ENCODE measurements at regions not wholly inside any gene's neighbourhood (a gene's known extent, or its start where the extent isn't known, plus 50 kb on each side); places are given as distances from the start of the nearest gene placed in this dataset.
"Not testable (repeated sequence)": the region's sequence is repeated elsewhere in the genome, so short reads cannot be mapped to it uniquely, and the experiment has no call there.

DNA sequence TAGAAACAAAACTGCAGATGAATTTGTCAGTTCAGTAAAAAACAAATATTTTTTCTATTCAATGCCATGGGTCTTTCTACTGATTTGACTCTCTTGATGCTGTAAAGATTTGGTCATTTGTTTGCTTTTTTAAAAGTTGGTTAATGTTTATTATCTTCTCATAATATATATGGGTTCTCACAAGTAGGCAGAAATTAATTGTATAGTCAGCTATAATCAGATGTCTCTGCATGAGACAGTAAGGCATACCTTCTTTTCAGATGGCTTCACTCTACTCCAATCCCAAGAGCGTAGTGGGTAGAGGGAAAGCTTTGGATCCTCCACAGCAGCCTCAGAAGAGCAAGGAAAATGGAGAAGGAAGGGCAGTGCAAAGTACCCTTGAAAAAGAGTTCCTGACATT lies 1202.9 kb upstream of the CELF4 start:
- no peak for DNase-seq

DNA sequence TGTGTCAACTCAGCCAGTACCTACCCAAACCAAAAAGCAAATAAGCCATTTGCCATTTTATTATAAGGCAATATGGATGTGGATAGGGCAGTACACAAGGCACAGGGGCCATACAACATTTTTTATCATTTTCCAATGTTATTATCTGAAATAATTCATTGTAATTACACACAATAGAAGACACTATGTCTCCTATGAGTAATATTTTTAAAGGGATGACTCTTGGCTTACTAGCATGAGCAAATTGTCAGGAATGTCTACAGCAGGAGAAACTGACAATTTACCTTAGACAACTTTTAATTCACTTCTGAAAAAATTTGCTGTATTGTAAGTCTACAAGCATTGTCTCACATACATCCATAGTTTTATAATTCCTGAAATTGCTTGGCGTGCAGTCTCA lies 1193.9 kb upstream of the CELF4 start:
- no peak for DNase-seq

DNA sequence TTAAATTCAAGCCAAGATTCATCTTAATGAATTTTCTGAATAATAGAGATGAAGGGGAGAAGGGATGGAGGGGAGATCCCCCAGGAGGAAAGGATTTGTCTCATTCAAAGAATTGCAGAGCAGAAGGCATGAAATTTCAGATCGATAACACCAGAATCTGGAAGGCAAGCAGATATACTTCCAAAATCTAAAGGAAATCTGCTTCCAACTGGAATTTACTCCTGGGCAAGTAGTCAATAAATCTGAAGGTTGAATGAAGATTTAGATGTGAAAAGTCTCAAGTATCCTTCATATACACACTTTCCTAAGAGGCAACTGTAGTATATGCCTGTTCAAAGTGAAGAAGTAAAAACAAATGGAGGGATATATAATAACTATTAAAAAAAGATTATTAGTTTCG lies 1190.8 kb upstream of the CELF4 start:
- DNase-seq: no peak

DNA sequence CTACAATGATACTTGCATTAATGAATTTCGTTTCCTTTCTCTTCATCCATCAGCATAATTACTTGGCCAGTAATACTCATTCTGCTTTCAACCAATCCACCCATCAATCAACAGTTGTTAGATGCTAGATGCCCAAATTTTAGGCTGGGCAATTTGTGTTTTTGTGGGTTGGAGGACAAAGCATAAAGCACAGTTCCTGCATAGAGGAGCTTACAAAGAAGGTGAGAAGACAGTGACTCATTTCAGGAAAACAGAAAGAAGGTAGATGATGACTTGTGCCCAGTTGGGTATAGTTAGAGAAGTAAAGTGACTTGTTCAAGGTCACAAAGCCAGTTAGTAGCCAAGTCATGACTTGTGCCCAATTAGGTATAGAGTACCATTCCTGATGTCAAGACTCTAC lies 1186.8 kb upstream of the CELF4 start:
- no peak for DNase-seq

DNA sequence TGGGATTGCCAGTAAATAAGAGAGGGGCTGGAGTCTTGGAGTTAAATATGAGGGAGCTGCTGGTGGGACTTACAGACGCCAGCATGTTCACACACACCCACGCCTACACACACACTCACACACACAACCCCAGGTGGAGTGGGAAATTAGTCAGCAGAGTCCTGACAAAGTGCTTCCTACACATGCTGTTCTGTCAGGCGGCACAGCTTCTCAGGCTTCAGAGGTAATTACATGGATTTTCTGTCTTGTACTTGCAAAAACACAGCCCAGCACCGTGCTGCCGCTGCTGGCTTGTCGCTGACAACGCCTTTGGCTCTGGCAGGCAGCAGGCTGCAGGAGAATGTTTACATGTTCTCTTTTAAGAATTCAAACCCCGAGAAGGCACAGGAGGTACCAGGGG lies 1186.3 kb upstream of the CELF4 start:
- DNase-seq: no peak

DNA sequence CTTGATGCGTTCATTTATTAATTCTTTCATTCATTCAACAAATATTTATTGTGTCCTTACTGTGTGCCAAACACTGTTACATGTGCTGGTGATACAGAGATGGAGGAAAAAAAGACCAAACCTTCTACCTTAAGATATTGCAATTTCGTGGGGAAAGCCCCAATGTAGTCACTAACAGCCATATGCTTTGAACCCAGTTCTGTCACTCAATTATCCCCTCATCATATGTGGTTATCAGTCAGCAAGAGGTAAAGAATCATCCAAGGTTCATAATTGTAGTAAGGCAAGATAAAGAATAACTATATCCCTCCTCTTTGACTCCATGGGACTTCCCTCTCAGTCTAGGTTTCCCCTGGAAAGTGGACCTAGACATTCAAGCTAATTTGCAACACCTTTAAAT lies 1185.6 kb upstream of the CELF4 start:
- no peak for DNase-seq

DNA sequence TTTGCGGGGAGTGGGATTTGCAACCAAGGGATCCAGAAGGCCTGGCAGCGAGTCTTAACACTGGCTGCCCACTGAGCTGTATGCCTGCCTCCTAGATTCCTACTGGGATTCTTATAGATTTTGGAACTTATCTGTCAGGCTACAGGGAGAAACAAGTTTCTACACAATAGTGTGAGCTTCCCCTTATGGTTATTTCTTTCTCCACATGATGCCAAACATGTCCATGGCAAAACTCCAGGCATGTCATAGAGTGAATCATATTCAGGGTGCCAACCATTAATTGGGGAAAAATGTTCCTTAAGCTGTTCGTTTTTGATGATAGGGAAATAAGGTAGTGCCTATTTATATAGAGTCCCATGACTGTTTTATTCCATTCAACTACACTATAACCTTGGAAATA lies 1185.2 kb upstream of the CELF4 start:
- no peak for DNase-seq

DNA sequence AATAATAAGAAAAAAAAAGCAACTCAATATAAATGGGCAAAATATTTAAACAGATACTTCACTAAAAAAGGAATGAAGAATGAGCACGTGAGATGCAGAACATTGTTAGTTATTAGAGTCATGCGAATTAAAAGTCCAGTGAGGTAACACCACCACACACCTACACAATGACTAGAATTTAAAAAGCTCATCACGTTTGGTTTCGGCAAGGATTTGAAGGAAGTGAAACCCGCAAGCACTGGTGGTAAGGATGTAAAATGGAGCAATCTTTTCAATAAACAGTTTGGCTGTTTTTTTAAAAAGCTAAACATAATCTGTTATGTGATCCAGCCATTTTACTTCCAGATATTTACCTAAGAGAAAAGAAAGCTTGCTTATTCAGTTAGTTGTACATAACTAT lies 1181.6 kb upstream of the CELF4 start:
- DNase-seq: no peak

DNA sequence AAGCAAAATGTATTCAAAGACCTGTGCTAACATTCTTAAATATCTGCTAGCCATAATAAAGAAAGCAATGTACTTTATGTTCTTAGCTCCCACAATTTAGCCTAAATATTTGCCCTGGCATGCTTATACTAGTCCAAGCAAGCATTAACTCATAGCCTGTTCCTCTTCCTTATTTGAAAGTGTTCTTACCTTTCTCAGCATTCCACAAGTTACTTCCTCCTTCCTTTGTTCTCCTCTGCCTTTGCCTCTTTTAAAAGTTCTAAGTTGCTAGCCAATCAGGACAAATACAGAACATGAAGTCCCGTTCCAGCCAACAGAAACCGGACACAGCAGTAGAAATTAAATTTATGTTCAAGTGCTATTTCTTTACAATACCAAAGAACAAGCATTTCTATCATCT lies 1154.6 kb upstream of the CELF4 start:
- not testable (repeated sequence) for DNase-seq

DNA sequence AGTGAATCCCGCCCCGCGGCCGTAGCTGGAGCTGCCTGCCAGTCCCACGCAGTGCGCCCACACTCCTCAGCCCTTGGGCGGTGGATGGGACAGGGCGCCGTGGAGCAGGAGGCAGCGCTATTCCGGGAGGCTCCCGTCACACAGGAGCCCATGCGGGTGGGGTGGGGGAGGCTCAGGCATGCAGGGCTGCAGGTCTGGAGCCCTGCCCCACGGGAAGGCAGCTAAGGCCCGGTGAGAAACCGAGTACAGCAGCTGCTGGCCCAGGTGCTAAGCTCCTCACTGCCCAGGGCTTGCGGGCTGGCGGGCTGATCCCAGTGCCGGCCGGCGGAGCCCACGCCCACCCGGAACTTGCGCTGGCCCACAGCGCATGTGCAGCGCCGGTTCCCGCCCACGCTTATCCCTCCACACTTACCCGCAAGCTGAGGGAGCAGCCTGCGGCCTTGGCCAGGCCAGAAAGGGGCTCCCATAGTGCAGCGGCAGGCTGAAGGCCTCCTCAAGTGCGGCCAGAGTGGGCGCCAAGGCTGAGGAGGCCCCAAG lies 1152.8 kb upstream of the CELF4 start:
- DNase-seq: no peak

DNA sequence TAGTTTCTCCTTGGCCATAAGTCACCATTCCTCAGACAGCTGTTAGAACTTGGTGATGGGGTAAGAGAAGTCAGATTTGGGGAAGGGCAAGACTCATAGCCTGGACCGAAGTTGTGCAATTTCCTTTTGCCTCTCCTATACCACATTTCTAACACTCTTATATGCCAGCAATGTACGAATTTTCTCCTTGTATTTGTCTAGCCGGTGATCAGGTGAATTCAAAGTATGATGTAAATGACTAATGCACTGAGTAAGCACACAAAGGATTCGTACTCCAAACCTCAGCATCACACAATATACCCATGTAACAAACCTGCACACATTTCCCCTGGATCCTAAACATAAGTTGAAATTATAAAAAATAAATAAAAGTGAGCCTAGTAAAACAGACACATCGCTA lies 1143.5 kb upstream of the CELF4 start:
- DNase-seq: no peak

DNA sequence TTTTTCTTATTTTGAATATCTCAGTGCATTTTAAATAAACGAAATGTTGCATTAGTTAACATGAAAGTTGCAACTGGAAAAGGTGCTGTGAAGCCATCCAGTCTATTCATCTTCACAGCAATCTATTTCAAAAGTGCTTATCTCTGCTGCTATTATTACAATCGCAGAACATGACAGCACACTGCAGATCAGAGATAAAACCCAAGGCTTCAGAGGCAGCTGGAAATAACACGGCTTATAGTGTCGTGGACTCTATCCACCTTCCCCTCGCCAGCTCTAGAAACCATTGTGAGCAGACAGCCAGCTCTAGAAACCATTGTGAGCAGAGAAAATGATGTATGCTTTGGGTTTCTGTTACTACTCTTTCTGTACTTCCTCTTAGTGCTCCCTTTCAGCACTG lies 1140.8 kb upstream of the CELF4 start:
- no peak for DNase-seq

DNA sequence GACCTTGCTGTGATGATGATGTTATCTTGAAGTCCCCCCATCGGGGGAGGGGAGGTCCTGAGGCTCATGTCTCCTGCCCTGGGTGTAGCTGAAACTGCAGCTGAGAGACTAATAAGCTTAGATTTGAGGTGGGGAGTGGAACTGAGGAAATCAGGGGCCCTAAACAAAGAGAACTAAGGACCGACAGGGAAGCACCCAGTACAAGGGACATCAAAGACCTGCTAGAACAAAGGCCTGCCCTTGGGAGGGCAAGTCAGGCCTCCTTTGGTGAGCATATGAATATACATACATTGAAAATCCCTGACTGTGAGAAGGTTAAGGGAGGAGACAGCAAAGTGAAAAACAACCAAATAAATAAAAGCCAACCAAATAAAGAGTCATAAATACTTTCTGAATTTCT lies 1132.5 kb upstream of the CELF4 start:
- no peak for DNase-seq

DNA sequence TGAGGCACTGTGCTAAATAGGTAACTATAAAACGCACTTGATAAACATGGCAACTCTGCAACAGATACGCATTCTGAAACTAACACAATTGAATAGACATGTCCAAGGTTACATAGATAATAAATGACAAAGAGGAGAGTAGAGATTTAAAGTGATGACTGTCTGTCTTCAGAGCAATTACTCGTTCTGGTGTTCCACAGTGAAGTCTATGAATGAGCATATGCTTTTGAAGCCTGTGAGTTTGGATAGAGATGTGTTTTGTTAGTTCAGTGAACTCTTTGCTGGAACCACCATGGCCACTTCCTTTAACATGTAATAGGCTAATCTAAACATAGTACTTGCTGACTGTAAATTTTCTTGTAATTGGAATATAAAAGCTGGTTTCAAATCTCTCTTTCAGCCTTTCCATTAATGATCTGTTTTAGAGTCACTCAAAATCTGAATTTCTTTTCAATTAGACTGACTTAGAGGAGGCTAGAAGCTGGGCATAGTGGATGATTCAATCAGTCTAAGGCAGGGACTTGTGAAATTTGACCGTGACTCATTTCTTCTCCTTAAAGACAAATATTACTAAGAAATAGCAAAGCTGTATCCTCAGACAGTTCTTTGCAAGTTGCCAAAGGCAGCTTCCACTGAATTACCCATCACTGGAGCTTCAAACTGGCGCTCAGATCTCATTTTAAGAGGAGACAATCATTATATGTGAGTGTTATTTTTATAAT lies 1130.1 kb upstream of the CELF4 start:
- DNase-seq: no peak

DNA sequence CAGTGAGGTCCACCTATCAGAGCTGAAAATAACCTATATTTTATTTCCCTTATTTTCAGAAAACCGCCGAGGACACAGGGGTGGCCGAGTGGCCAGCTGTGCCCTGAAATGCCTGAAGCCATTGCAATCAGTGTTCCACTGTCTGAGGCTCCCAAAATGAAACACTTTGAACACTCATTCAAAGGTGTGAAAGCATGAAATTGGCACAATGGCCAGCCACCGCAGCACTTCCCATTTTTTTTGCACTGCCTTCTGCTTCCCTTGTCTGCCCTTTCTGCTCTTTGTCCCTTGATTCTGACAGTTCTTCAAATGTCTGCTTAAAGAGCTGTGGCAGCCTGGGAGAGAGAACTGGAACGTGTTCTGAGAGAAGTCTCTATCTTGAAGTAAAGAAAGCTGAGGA lies 1127.5 kb upstream of the CELF4 start:
- DNase-seq: no peak

DNA sequence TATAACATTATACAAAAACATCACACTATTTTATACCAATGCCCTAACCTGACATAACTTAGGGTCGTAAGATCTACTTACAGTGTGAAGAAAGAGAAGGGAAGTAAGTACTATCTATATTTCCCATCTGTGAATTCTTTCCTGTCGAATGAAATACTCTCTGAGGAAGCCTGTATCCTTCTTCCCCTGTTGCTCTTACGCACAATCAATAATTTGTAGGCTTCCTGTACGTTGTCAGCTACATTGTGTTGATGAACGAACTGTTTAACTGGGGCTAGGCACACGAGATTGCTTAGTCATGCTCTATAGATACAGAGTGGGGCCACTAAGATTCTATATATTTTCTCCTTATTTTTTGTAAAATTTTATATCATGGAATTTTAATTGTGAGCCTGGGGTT lies 1125.0 kb upstream of the CELF4 start:
- no peak for DNase-seq

DNA sequence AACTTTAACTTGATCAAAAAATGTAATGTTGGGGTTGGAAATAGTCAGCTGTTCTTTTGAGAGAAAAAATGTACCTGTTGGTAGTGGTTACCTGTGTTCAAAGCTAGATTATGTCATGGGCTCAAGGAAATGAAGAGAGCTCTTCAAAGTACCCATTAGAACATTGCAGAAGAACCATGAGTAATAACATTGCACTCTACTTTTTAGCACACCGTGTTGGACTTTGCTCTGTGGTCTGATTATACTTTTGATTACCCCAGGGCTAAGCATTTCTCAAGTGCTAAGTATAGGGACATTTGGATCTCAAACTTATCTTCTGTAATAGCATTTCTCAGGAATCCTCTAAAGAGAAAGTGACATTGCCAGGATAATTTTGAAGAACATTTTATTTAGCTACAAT lies 1122.8 kb upstream of the CELF4 start:
- DNase-seq: no peak

DNA sequence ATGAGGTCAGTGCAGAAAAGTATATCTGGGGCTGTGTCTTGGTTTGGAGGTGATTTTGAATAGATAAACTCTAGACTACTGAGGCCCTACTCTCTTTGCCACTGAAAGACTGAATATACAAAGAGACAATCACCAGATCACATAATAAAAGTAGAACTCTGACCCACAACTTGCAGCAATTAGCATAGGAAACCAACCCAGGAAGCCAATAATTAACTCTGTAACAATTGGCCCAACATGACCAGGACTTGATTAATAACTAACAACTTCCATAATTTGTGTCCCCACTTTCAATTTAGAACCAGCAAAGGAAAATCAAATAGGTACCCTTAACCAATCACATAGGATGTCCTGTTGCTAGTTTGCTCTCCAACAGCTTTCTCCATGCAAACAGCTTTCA lies 1104.9 kb upstream of the CELF4 start:
- DNase-seq: no peak

DNA sequence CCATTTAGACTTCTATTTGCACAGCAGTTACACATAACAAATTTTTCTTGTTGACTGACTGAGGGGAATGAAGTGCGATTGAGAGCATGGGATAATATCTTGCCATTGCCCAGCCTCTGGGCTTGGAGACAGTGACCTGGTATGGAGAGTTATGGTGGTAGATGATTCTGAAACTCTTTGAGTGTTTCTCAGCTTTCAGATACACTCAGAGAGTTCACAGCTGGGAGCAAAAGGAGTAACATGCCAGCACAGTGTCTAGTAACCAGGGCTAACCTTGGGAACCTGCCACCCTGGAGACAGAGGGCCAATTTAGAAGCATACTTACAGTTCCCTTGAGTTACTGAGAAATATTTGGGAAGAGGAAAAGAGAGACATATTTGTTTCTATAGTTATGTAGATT lies 1099.3 kb upstream of the CELF4 start:
- DNase-seq: no peak

DNA sequence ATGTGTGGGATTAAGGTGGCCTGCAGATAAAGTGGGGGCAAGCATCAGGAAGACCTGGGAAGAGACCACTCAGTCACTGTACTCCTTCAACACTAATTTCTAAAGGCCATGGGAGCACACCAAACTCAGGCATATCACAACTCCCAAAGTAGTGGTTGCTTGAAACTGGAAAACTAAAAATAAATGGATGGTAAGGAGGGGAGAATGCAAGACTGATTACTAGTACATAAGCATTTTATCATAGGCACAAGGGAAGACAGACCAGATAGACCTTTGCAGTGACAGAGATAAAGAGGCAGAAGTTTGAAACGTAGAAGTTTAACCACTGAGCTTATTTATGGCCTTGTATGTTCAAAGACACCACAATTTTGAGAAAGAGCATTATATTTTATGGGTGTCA lies 1098.1 kb upstream of the CELF4 start:
- no peak for DNase-seq

DNA sequence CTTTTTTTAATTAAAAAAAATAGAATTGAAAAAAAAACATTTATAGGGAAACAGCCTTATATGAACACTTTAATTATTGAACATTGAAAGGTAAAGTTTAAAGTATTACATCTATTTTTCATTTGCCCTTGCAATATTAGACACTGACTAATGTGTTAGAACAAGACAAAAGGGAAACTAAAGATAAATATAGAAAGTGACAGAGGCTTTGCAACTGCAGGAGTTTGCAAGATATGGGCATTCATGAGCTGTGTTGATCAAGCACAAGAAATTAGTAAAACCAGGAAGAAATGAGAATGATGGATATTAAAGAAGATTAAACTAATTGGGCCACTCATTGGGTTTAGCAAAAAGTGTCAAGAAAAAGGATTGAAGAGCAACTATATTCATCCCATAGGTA lies 1097.7 kb upstream of the CELF4 start:
- DNase-seq: no peak

DNA sequence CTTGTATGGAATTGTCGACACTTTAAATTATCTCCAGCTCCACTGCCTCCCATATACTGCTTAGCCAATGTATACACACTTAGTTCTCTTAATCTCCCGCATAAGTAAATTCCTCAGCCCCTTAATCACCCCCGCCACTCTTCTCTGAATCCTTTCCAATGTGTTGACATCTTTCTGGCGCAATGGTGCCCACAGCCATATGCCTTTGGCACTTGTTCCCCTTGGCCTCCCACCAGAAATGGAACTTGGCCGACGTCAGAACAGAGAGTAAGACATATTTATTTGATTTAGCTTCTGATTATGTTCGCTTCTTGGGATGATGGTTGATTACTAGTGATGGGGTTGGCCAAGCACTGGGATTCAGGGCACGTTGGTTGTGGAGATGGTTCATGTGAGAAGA lies 1089.3 kb upstream of the CELF4 start:
- no peak for DNase-seq

DNA sequence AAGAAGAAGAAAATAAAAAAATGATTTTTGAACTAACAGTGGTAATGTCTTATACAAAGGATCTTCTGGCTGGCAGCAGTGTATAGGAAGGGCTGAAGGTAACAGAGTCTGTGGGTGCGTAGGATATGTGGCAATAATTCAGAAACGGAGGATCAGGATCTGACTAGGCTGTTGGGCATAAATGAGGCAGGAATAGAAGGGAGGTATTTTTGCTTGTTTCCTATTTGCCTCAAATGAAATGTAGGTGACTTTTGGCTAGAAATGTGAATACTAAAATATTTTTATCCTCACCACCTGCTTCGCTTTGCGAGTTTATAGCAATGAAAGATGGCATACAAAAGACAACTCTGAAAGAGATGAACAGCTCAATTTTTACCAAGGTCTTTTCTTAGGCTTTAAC lies 1086.1 kb upstream of the CELF4 start:
- no peak for DNase-seq

DNA sequence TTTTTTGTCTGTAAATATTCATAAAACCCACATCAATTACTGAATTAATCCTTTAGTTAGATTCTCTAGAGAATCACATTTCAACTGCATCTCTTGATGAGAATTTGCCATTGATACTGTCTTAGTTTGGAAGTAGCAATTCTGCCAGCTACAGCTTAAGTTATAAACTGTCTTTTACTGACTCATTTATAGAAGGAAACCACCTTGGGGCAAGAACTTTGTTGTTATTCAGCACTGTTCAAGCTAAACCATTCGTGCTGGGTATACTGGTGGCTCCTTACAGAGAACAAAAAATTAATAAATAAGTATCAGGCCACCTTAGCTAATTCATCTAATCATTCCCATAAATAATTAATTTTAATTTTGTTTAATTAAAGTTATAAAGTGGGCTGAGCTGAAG lies 1082.6 kb upstream of the CELF4 start:
- no peak for DNase-seq

DNA sequence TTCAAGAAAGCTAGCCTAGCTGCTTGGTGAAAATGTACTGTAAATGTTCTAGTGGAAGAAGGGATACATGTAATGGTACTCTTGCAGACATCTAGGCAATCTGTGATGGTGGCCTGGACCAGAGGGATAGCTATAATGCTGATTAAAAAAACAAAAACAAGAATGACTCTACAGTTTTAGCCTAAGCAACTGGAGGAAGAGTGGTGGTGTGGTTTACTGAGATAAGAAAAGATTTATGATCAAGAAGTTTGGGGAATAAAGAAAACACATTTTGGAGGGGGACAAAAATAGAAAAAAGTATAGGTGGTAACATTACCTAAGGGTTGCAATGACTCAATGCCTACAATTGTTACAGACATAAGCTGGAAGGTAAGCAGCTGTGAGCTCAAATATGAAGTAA lies 1080.7 kb upstream of the CELF4 start:
- no peak for DNase-seq
